GM12891 (cell line): ENCODE measurements at regions not wholly inside any gene's neighbourhood (a gene's known extent, or its start where the extent isn't known, plus 50 kb on each side); places are given as distances from the start of the nearest gene placed in this dataset.

Experiments used
- PAX5 ChIP-seq: IDR thresholded peaks from 2 replicates; pipeline ENCODE4 v1.6.1; 2011; ENCODE audit warnings: low read length, moderate library complexity, mild to moderate bottlenecking; ENCODE audit not compliant: insufficient read depth, severe bottlenecking
- POLR2A ChIP-seq: IDR thresholded peaks from 2 replicates; pipeline ENCODE4 v1.6.1; 2011; ENCODE audit warnings: low read depth, low read length, control low read depth
- POLR2AphosphoS5 ChIP-seq: IDR thresholded peaks from 2 replicates; pipeline ENCODE4 v1.6.1; 2011; ENCODE audit warnings: low read depth, low read length, control low read depth
- TAF1 ChIP-seq: IDR thresholded peaks from 2 replicates; pipeline ENCODE4 v1.6.1; 2011; ENCODE audit warnings: low read depth, low read length, control low read depth

- no peak for TF ChIP-seq POLR2AphosphoS5
- no peak for TF ChIP-seq POLR2A
- no peak for TF ChIP-seq PAX5
- no peak for TF ChIP-seq TAF1
Measured at GRCh38 chr5:62680121-62680520, 101.5 kb downstream of the LRRC70 start.
